ENCODE measurements at regions not wholly inside any gene's neighbourhood (a gene's known extent, or its start where the extent isn't known, plus 50 kb on each side); places are given as distances from the start of the nearest gene placed in this dataset.
"Not testable (repeated sequence)": the region's sequence is repeated elsewhere in the genome, so short reads cannot be mapped to it uniquely, and the experiment has no call there.

GRCh38 chr4:53714236-53715140 lies 123.2 kb upstream of the LNX1 start:
- DNase-seq (ENCODE audit: low read depth in 2 of 2): no peak

- no peak for DNase-seq (ENCODE audit: low read depth in 2 of 2)
Observed at GRCh38 chr4:53713767-53714166, 122.5 kb upstream of the LNX1 start.

- no peak for DNase-seq (ENCODE audit: low read depth in 2 of 2)
Observed at GRCh38 chr4:53713296-53713695, 122.0 kb upstream of the LNX1 start.

GRCh38 chr4:53712408-53713020 lies 121.2 kb upstream of the LNX1 start:
- DNase-seq (ENCODE audit: low read depth in 2 of 2): no peak

GRCh38 chr4:53711926-53712325 lies 120.6 kb upstream of the LNX1 start:
- DNase-seq (ENCODE audit: low read depth in 2 of 2): no peak

- DNase-seq (ENCODE audit: low read depth in 2 of 2): no peak
Observed at GRCh38 chr4:53709693-53710092, 118.4 kb upstream of the LNX1 start.

- no peak for DNase-seq (ENCODE audit: low read depth in 2 of 2)
Observed at GRCh38 chr4:53707491-53707890, 116.2 kb upstream of the LNX1 start.

- DNase-seq (ENCODE audit: low read depth in 2 of 2): no peak
Observed at GRCh38 chr4:53706422-53707032, 115.2 kb upstream of the LNX1 start.

- no peak for DNase-seq (ENCODE audit: low read depth in 2 of 2)
Observed at GRCh38 chr4:53705972-53706371, 114.7 kb upstream of the LNX1 start.

- no peak for DNase-seq (ENCODE audit: low read depth in 2 of 2)
Observed at GRCh38 chr4:53705151-53705764, 114.0 kb upstream of the LNX1 start.

GRCh38 chr4:53704329-53704728 lies 113.0 kb upstream of the LNX1 start:
- no peak for DNase-seq (ENCODE audit: low read depth in 2 of 2)

- no peak for DNase-seq (ENCODE audit: low read depth in 2 of 2)
Observed at GRCh38 chr4:53703267-53703655, 112.0 kb upstream of the LNX1 start.

GRCh38 chr4:53702334-53703266 lies 111.3 kb upstream of the LNX1 start:
- DNase-seq (ENCODE audit: low read depth in 2 of 2): no peak

- not testable (repeated sequence) for DNase-seq (ENCODE audit: low read depth in 2 of 2)
Observed at GRCh38 chr4:53701260-53701659, 110.0 kb upstream of the LNX1 start.

GRCh38 chr4:53699310-53699709 lies 108.0 kb upstream of the LNX1 start:
- DNase-seq (ENCODE audit: low read depth in 2 of 2): not testable (repeated sequence)

- no peak for DNase-seq (ENCODE audit: low read depth in 2 of 2)
Observed at GRCh38 chr4:53697016-53697685, 105.9 kb upstream of the LNX1 start.

- no peak for DNase-seq (ENCODE audit: low read depth in 2 of 2)
Observed at GRCh38 chr4:53695540-53696463, 104.5 kb upstream of the LNX1 start.

- DNase-seq (ENCODE audit: low read depth in 2 of 2): no peak
Observed at GRCh38 chr4:53694666-53695065, 103.4 kb upstream of the LNX1 start.

GRCh38 chr4:53693909-53694308 lies 102.6 kb upstream of the LNX1 start:
- no peak for DNase-seq (ENCODE audit: low read depth in 2 of 2)

- no peak for DNase-seq (ENCODE audit: low read depth in 2 of 2)
Observed at GRCh38 chr4:53693408-53693807, 102.1 kb upstream of the LNX1 start.

All from activated CD8-positive, alpha-beta memory T cell treated with anti-CD3 and anti-CD28 coated beads for 4 hours (primary cell).